ENCODE measurements at regions not wholly inside any gene's neighbourhood (a gene's known extent, or its start where the extent isn't known, plus 50 kb on each side); places are given as distances from the start of the nearest gene placed in this dataset.

GRCh38 chr2:138324068-138324771, 177.3 kb upstream of the SPOPL start:
- TF ChIP-seq CTCF (IDR thresholded peaks at IDR 0.05; ENCODE audit: extremely low read depth in 1 of 2, insufficient read depth in 1 of 2, low read depth in 1 of 2, low read length in 2 of 2) (no peak), POLR2AphosphoS5 (IDR thresholded peaks at IDR 0.05; ENCODE audit: insufficient read depth, low read depth, low read length) (no peak), POLR2A (IDR thresholded peaks at IDR 0.05; ENCODE audit: low read depth, low read length) (no peak), JUN (IDR thresholded peaks at IDR 0.05; ENCODE audit: borderline replicate concordance, insufficient read depth, insufficient read length, low read depth) (no peak), FOS (IDR thresholded peaks at IDR 0.05; ENCODE audit: borderline replicate concordance, insufficient read depth, low read length) (no peak), MAX (IDR thresholded peaks at IDR 0.05; ENCODE audit: insufficient read depth, insufficient read length) (no peak), MYC (IDR thresholded peaks at IDR 0.05; ENCODE audit: low read depth, low read length) (no peak), EZH2 (IDR thresholded peaks at IDR 0.05; ENCODE audit: borderline replicate concordance, low read depth, low read length, severe bottlenecking) (no peak), GATA2 (IDR thresholded peaks at IDR 0.05; ENCODE audit: insufficient read depth, insufficient read length, low read depth, low read length) (no peak)
- Histone ChIP-seq H3K4me3 (replicated peaks in 1 of 3; ENCODE audit: insufficient read depth in 1 of 3, low read depth in 1 of 3, low read length in 3 of 3) (no peak overlapping the region), H4K20me1 (replicated peaks; ENCODE audit: control insufficient read depth, extremely low read depth, insufficient read depth, low read length) (no peaks in the 10 kb centered on the region), H3K27ac (ENCODE audit: insufficient read depth, low read depth, low read length) (no peak overlapping the region), H3K9ac (replicated peaks; ENCODE audit: extremely low read depth, insufficient read depth, low read length) (no peak overlapping the region), H3K9me3 (replicated peaks; ENCODE audit: control insufficient read depth, insufficient read depth, low read length) (no peaks in the 10 kb centered on the region), H3K79me2 (ENCODE audit: control insufficient read depth, insufficient read depth, low read length) (no peaks in the 10 kb centered on the region), H3K4me2 (ENCODE audit: insufficient read depth, low read length) (no peak overlapping the region), H3K36me3 (ENCODE audit: control insufficient read depth in 2 of 2, extremely low read depth in 1 of 2, insufficient read depth in 2 of 2, low read length in 2 of 2) (no peaks in the 10 kb centered on the region), H3K9me1 (replicated peaks; ENCODE audit: control insufficient read depth, extremely low read depth, insufficient read depth, low read length) (no peaks in the 10 kb centered on the region), H3K27me3 (ENCODE audit: control insufficient read depth in 2 of 2, insufficient read depth in 2 of 2, low read length in 2 of 2) (no peaks in the 10 kb centered on the region), H3K4me1 (ENCODE audit: control insufficient read depth, extremely low read depth, insufficient read depth, low read length) (no peaks in the 10 kb centered on the region), H2AFZ (ENCODE audit: low read depth, low read length) (no peak overlapping the region)
- no TSS peak for BruUV-seq (replicated peaks)
- dilution Hi-C loops (cut with MboI; ENCODE audit: extremely low pct_ligation_motif_present, low sequenced_read_pairs): no loop called here
- ChIA-PET POLR2A (no interaction called here), CTCF (interaction anchor here (0.8 kb wide), 1 partner anchor 44 kb away, joined by 3 read pairs; no protein-coding TSS in a partner anchor)
- FAIRE-seq: no peak
- DNase-seq (ENCODE audit: low read depth, low spot score): no peak
- intact Hi-C loops (cut with micrococcal nuclease): no loop called here

Measured in endothelial cell of umbilical vein (primary cell).